Ishikawa (cell line): ENCODE measurements at regions not wholly inside any gene's neighbourhood (a gene's known extent, or its start where the extent isn't known, plus 50 kb on each side); places are given as distances from the start of the nearest gene placed in this dataset.

ENCODE experiments used
- CEBPB ChIP-seq: IDR thresholded peaks from 2 replicates; pipeline ENCODE4 v1.6.1; 2012
- EP300 ChIP-seq: IDR thresholded peaks from 2 replicates; pipeline ENCODE4 v1.6.1; 2012; ENCODE audit warnings: borderline replicate concordance
- NFIC ChIP-seq: IDR thresholded peaks from 2 replicates; pipeline ENCODE4 v1.6.1; 2012
- RAD21 ChIP-seq: IDR thresholded peaks from 2 replicates; pipeline ENCODE4 v1.6.1; 2012; ENCODE audit warnings: low read depth
- TAF1 ChIP-seq: IDR thresholded peaks from 2 replicates; pipeline ENCODE4 v1.6.1; 2012; ENCODE audit warnings: low read depth, mild to moderate bottlenecking
- TCF12 ChIP-seq: IDR thresholded peaks from 2 replicates; pipeline ENCODE4 v1.6.1; 2012; ENCODE audit warnings: low read depth
- YY1 ChIP-seq: IDR thresholded peaks from 2 replicates; pipeline ENCODE4 v1.6.1; 2012; ENCODE audit warnings: low read depth
- TF ChIP-seq, protein P1 (sequence below): IDR thresholded peaks from 2 replicates; pipeline ENCODE4 v1.6.1; 2012
- TF ChIP-seq, protein P2 (sequence below): IDR thresholded peaks from 2 replicates; pipeline ENCODE4 v1.6.1; 2012
- TF ChIP-seq, protein P3 (sequence below): IDR thresholded peaks from 2 replicates; pipeline ENCODE4 v1.6.1; 2012; ENCODE audit warnings: low read depth, mild to moderate bottlenecking

DNA sequence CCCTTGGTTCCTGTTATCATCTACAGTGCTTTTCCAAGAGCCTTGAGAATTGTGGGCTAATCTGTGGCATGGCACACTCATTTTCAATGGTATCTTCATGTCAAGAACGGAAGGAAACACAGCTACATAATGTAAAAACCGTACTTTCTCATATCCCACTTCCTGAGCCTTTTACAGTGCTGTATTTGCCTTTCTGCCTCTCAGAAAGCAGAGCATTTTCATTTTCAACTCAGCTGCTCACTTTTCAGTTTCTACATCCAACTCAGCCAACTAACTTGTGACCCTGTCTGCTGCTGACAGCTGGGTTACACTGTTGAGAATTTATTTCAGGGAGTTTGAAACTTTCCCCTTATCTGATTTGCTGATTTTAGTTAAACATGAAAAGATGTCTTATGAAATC lies 875.8 kb upstream of the KCND2 start:
- TF ChIP-seq NFIC (no peak), TAF1 (no peak), YY1 (no peak), EP300 (no peak), RAD21 (no peak), TCF12 (no peak), CEBPB (no peak)
- TF ChIP-seq, protein P1, sequence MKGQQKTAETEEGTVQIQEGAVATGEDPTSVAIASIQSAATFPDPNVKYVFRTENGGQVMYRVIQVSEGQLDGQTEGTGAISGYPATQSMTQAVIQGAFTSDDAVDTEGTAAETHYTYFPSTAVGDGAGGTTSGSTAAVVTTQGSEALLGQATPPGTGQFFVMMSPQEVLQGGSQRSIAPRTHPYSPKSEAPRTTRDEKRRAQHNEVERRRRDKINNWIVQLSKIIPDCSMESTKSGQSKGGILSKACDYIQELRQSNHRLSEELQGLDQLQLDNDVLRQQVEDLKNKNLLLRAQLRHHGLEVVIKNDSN: no peak
- TF ChIP-seq, protein P2, sequence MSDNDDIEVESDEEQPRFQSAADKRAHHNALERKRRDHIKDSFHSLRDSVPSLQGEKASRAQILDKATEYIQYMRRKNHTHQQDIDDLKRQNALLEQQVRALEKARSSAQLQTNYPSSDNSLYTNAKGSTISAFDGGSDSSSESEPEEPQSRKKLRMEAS: no peak
- TF ChIP-seq, protein P3, sequence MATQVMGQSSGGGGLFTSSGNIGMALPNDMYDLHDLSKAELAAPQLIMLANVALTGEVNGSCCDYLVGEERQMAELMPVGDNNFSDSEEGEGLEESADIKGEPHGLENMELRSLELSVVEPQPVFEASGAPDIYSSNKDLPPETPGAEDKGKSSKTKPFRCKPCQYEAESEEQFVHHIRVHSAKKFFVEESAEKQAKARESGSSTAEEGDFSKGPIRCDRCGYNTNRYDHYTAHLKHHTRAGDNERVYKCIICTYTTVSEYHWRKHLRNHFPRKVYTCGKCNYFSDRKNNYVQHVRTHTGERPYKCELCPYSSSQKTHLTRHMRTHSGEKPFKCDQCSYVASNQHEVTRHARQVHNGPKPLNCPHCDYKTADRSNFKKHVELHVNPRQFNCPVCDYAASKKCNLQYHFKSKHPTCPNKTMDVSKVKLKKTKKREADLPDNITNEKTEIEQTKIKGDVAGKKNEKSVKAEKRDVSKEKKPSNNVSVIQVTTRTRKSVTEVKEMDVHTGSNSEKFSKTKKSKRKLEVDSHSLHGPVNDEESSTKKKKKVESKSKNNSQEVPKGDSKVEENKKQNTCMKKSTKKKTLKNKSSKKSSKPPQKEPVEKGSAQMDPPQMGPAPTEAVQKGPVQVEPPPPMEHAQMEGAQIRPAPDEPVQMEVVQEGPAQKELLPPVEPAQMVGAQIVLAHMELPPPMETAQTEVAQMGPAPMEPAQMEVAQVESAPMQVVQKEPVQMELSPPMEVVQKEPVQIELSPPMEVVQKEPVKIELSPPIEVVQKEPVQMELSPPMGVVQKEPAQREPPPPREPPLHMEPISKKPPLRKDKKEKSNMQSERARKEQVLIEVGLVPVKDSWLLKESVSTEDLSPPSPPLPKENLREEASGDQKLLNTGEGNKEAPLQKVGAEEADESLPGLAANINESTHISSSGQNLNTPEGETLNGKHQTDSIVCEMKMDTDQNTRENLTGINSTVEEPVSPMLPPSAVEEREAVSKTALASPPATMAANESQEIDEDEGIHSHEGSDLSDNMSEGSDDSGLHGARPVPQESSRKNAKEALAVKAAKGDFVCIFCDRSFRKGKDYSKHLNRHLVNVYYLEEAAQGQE: no peak
